PC-9 (cell line): ENCODE measurements at regions not wholly inside any gene's neighbourhood (a gene's known extent, or its start where the extent isn't known, plus 50 kb on each side); places are given as distances from the start of the nearest gene placed in this dataset.

Experiments
- BruUV-seq: library from RNA; stranded (reverse); fragments of 400-500 nt; replicated peaks from 2 replicates; lab custom pipeline; 2021; lab: Mats Ljungman, UMichigan
- CTCF ChIA-PET: fragments of 300-600 bp; sonication (Branson Sonifier 250); formaldehyde crosslinking; loops from one replicate; lab custom pipeline; 2022; ENCODE audit warnings: antibody characterized with exemption; lab: Charles Lee
- POLR2A ChIA-PET: fragments of 300-600 bp; sonication (Branson Sonifier 250); formaldehyde crosslinking; loops from one replicate; lab custom pipeline; 2022; ENCODE audit warnings: antibody characterized with exemption; ENCODE audit not compliant: unreplicated experiment; lab: Charles Lee
- DNase-seq, 2 experiments: peaks; one replicate each; pipeline versions ENCODE4 v3.0.0 to v3.0.0-alpha.2; 2015 to 2022; ENCODE audit warnings: mixed read lengths in 1 of 2
- H2AFZ ChIP-seq: fragments of 200-600 bp; sonication (generic); 2 replicates; pipeline ENCODE4 v1.8.1; 2017; ENCODE audit warnings: antibody characterized with exemption
- H3F3A ChIP-seq: fragments of 200-600 bp; sonication (generic); 2 replicates; pipeline ENCODE4 v1.8.1; 2017; ENCODE audit warnings: antibody characterized with exemption, mild to moderate bottlenecking, low read depth; ENCODE audit not compliant: insufficient read depth
- H3K27ac ChIP-seq: fragments of 200-600 bp; sonication (generic); 2 replicates; pipeline ENCODE4 v1.6.1; 2016; ENCODE audit warnings: mixed run types
- H3K27me3 ChIP-seq: fragments of 200-600 bp; sonication (generic); 2 replicates; pipeline ENCODE4 v1.6.1; 2016; ENCODE audit warnings: low read depth, mixed run types; ENCODE audit not compliant: insufficient read depth
- H3K36me3 ChIP-seq: fragments of 200-600 bp; sonication (generic); 2 replicates; pipeline ENCODE4 v1.6.1; 2016; ENCODE audit warnings: low read depth, mixed run types
- H3K4me1 ChIP-seq: fragments of 200-600 bp; sonication (generic); replicated peaks from 2 replicates; pipeline ENCODE4 v1.6.1; 2016; ENCODE audit warnings: mixed run types; ENCODE audit not compliant: insufficient read depth
- H3K4me2 ChIP-seq: fragments of 200-600 bp; sonication (generic); 2 replicates; pipeline ENCODE4 v1.6.1; 2017; ENCODE audit warnings: mixed run types
- H3K4me3 ChIP-seq: fragments of 200-600 bp; sonication (generic); 2 replicates; pipeline ENCODE4 v1.6.1; 2016; ENCODE audit warnings: mixed run types
- H3K79me2 ChIP-seq: fragments of 200-600 bp; sonication (generic); 2 replicates; pipeline ENCODE4 v1.6.1; 2017; ENCODE audit warnings: low read depth, mixed run types
- H3K9me2 ChIP-seq: fragments of 200-600 bp; sonication (generic); 2 replicates; pipeline ENCODE4 v1.8.1; 2017; ENCODE audit warnings: mild to moderate bottlenecking; ENCODE audit not compliant: insufficient read depth
- H3K9me3 ChIP-seq: fragments of 200-600 bp; sonication (generic); 2 replicates; pipeline ENCODE4 v1.8.1; 2016; ENCODE audit warnings: low read depth; ENCODE audit not compliant: insufficient read depth
- H4K20me1 ChIP-seq: fragments of 200-600 bp; sonication (generic); 2 replicates; pipeline ENCODE4 v1.8.1; 2017; ENCODE audit not compliant: insufficient read depth
- EZH2 ChIP-seq: fragments of 200-600 bp; sonication (generic); IDR thresholded peaks from 2 replicates; pipeline ENCODE4 v1.8.0; 2017; ENCODE audit warnings: antibody characterized with exemption, low read depth
- intact Hi-C: fragments of 100-400 bp; cut with micrococcal nuclease; formaldehyde crosslinking; loops from one replicate; pipeline ENCODE4 v1.10.0; 2022; ENCODE audit not compliant: unreplicated experiment
- TF ChIP-seq, protein P1 (sequence below): fragments of 200-600 bp; sonication (generic); conservative IDR thresholded peaks from 2 replicates; pipeline ENCODE4 v1.6.1; 2017; ENCODE audit warnings: mixed run types, antibody characterized with exemption, mild to moderate bottlenecking, moderate library complexity

- ChIA-PET POLR2A (no interaction called here), CTCF (no interaction called here)
- no peak overlapping the region for H3K4me2 ChIP-seq
- H3K9me2 ChIP-seq: no peaks in the 10 kb centered on the region
- no peak overlapping the region for H3K27ac ChIP-seq
- no peaks in the 10 kb centered on the region for H4K20me1 ChIP-seq
- intact Hi-C loops: no loop called here
- no peaks in the 10 kb centered on the region for H3K27me3 ChIP-seq
- no peak overlapping the region for H3K4me3 ChIP-seq
- TF ChIP-seq, protein P1, sequence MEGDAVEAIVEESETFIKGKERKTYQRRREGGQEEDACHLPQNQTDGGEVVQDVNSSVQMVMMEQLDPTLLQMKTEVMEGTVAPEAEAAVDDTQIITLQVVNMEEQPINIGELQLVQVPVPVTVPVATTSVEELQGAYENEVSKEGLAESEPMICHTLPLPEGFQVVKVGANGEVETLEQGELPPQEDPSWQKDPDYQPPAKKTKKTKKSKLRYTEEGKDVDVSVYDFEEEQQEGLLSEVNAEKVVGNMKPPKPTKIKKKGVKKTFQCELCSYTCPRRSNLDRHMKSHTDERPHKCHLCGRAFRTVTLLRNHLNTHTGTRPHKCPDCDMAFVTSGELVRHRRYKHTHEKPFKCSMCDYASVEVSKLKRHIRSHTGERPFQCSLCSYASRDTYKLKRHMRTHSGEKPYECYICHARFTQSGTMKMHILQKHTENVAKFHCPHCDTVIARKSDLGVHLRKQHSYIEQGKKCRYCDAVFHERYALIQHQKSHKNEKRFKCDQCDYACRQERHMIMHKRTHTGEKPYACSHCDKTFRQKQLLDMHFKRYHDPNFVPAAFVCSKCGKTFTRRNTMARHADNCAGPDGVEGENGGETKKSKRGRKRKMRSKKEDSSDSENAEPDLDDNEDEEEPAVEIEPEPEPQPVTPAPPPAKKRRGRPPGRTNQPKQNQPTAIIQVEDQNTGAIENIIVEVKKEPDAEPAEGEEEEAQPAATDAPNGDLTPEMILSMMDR: no peak
- no peak for TF ChIP-seq EZH2
- no peaks in the 10 kb centered on the region for H3K4me1 ChIP-seq
- no peaks in the 10 kb centered on the region for H3K79me2 ChIP-seq
- BruUV-seq: no TSS peak
- H3K36me3 ChIP-seq: no peaks in the 10 kb centered on the region
- no peak overlapping the region for H2AFZ ChIP-seq
- DNase-seq: no peak
- H3K9me3 ChIP-seq: no peaks in the 10 kb centered on the region
- no peaks in the 10 kb centered on the region for H3F3A ChIP-seq
These were observed 1258.0 kb upstream of the IGFBP7 start for GRCh38 chr4:58368221-58368620.

DNA sequence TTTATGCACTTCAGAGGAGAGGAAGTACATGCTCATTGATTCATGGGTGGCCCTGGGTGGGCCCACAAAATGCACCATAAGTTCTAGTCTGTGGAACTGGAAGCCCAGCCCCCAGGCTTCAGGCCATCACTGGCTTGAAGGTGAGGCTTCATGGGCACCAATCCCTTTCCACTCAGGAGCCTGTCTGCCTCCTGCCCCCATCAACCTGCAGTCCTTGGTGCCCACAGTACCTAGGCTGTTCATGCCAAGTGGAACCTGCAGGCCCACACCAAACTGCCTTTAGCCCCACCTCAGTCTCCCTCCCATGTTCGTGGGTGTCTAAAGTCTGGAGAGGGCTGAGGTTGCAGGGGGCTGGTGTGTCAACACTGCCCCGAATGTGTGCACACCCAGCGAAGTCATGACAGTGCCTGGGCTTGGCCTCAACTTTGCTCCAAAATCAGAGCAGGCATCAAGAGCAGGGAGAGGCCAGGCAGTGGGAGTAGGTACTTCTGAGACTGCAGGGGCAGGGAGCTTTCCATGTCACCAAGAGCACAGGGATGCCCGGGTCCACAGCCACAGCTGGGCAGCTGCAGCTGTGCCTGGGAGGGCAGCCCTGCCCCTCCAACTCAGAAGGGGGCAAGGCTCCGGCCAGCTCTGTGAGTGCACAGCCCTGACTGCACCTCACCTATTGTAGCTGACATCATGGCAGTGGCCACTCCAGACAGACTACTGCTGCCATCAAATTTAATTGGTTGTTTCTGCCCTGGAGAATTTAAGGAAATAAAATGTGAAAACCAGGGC lies 1250.4 kb upstream of the IGFBP7 start:
- Histone ChIP-seq H3K4me3 (no peak overlapping the region), H3K4me1 (no peaks in the 10 kb centered on the region), H3K27ac (no peak overlapping the region), H4K20me1 (no peaks in the 10 kb centered on the region), H3K27me3 (no peaks in the 10 kb centered on the region), H3K79me2 (no peaks in the 10 kb centered on the region), H3K36me3 (no peaks in the 10 kb centered on the region), H2AFZ (no peak overlapping the region), H3K4me2 (no peak overlapping the region), H3K9me2 (no peaks in the 10 kb centered on the region), H3F3A (no peaks in the 10 kb centered on the region), H3K9me3 (no peaks in the 10 kb centered on the region)
- DNase-seq: no peak
- ChIA-PET CTCF (no interaction called here), POLR2A (no interaction called here)
- TF ChIP-seq, protein P1: no peak
- TF ChIP-seq EZH2: no peak
- no TSS peak for BruUV-seq
- intact Hi-C loops: no loop called here

GRCh38 chr4:58359590-58359989 lies 1249.4 kb upstream of the IGFBP7 start:
- H3K27me3 ChIP-seq: no peaks in the 10 kb centered on the region
- ChIA-PET POLR2A (no interaction called here), CTCF (no interaction called here)
- H4K20me1 ChIP-seq: no peaks in the 10 kb centered on the region
- BruUV-seq: no TSS peak
- no peak overlapping the region for H3K27ac ChIP-seq
- no peak overlapping the region for H2AFZ ChIP-seq
- H3K9me3 ChIP-seq: no peaks in the 10 kb centered on the region
- H3K4me2 ChIP-seq: no peak overlapping the region
- H3K79me2 ChIP-seq: no peaks in the 10 kb centered on the region
- no peaks in the 10 kb centered on the region for H3K36me3 ChIP-seq
- no peak overlapping the region for H3K4me3 ChIP-seq
- DNase-seq: no peak
- TF ChIP-seq EZH2: no peak
- TF ChIP-seq, protein P1: no peak
- H3K9me2 ChIP-seq: no peaks in the 10 kb centered on the region
- intact Hi-C loops: no loop called here
- H3K4me1 ChIP-seq: no peaks in the 10 kb centered on the region
- no peaks in the 10 kb centered on the region for H3F3A ChIP-seq
